Activated CD4-positive, alpha-beta memory T cell treated with anti-CD3 and anti-CD28 coated beads, Interleukin-2, amount 10 ng/mL, durations not matched to agents 7 days and 5 days (primary cell): ENCODE measurements at regions not wholly inside any gene's neighbourhood (a gene's known extent, or its start where the extent isn't known, plus 50 kb on each side); places are given as distances from the start of the nearest gene placed in this dataset.
"Not testable (repeated sequence)": the region's sequence is repeated elsewhere in the genome, so short reads cannot be mapped to it uniquely, and the experiment has no call there.

Experiments used
- CTCF ChIA-PET: fragments of 350-600 bp; sonication (Branson Sonifier 250); formaldehyde crosslinking; loops from one replicate; lab custom pipeline; 2021; ENCODE audit warnings: antibody characterized with exemption, inconsistent platforms; lab: Charles Lee
- POLR2A ChIA-PET: fragments of 350-600 bp; sonication (Branson Sonifier 250); formaldehyde crosslinking; loops from one replicate; lab custom pipeline; 2021; ENCODE audit warnings: antibody characterized with exemption; lab: Charles Lee
- DNase-seq: peaks from one replicate; pipeline ENCODE4 v3.0.0-alpha.2; 2020
- H3K27ac Mint-ChIP-seq: one replicate; pipeline ENCODE4 v1.8.0; 2021; ENCODE audit warnings: mild to moderate bottlenecking, mixed read lengths
- H3K27me3 Mint-ChIP-seq: one replicate; pipeline ENCODE4 v1.8.0; 2021; ENCODE audit warnings: mixed read lengths
- H3K36me3 Mint-ChIP-seq: one replicate; pipeline ENCODE4 v1.8.0; 2021; ENCODE audit warnings: low read depth, mixed read lengths
- H3K4me1 Mint-ChIP-seq: one replicate; pipeline ENCODE4 v1.8.0; 2021; ENCODE audit warnings: mixed read lengths
- H3K4me3 Mint-ChIP-seq: one replicate; pipeline ENCODE4 v1.8.0; 2021; ENCODE audit warnings: mild to moderate bottlenecking, mixed read lengths
- H3K9me3 Mint-ChIP-seq: one replicate; pipeline ENCODE4 v1.8.0; 2021; ENCODE audit warnings: mixed read lengths

- H3K27me3 Mint-ChIP-seq, CTCF ChIA-PET, H3K36me3 Mint-ChIP-seq, DNase-seq, H3K4me1 Mint-ChIP-seq, H3K27ac Mint-ChIP-seq, H3K4me3 Mint-ChIP-seq, POLR2A ChIA-PET: not testable (repeated sequence)
- peaks cover 17% of the 10 kb centered on the region for H3K9me3 Mint-ChIP-seq
Observed at GRCh38 chr6:69450493-69450892, 346.3 kb downstream of the LMBRD1 start.

GRCh38 chr6:69449887-69450286 lies 346.9 kb downstream of the LMBRD1 start:
- H3K27ac Mint-ChIP-seq: no peak overlapping the region
- no peaks in the 10 kb centered on the region for H3K27me3 Mint-ChIP-seq
- ChIA-PET POLR2A (no interaction called here), CTCF (no interaction called here)
- H3K4me3 Mint-ChIP-seq: no peak overlapping the region
- peaks cover 17% of the 10 kb centered on the region for H3K9me3 Mint-ChIP-seq
- H3K4me1 Mint-ChIP-seq: no peaks in the 10 kb centered on the region
- DNase-seq: no peak
- no peaks in the 10 kb centered on the region for H3K36me3 Mint-ChIP-seq
